ENCODE measurements at regions not wholly inside any gene's neighbourhood (a gene's known extent, or its start where the extent isn't known, plus 50 kb on each side); places are given as distances from the start of the nearest gene placed in this dataset.

DNA sequence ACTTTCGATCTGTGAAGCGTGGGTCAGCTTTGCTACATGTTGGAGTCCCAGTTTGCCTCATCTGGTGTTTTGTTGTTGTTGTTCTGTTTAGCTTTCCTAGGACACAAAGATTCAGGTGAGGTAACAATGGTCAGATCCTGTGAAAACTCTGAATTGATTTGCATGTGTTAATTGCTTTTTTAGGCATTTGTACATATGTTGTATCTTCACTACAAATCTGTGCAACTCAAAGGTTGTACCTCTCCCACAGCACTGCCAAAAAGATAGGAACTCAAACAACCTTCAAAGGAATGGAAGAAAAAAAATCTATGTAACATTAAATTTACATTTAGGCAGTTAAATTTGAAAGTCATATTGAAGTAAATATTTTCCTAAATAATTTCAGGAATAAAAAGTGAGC, 518.5 kb upstream of the TENM4 start (continued):
- TF ChIP-seq, protein P1, sequence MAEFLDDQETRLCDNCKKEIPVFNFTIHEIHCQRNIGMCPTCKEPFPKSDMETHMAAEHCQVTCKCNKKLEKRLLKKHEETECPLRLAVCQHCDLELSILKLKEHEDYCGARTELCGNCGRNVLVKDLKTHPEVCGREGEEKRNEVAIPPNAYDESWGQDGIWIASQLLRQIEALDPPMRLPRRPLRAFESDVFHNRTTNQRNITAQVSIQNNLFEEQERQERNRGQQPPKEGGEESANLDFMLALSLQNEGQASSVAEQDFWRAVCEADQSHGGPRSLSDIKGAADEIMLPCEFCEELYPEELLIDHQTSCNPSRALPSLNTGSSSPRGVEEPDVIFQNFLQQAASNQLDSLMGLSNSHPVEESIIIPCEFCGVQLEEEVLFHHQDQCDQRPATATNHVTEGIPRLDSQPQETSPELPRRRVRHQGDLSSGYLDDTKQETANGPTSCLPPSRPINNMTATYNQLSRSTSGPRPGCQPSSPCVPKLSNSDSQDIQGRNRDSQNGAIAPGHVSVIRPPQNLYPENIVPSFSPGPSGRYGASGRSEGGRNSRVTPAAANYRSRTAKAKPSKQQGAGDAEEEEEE (CRISPR knock-in tag; IDR thresholded peaks at IDR 0.05; ENCODE audit: borderline replicate concordance), result no peak

DNA sequence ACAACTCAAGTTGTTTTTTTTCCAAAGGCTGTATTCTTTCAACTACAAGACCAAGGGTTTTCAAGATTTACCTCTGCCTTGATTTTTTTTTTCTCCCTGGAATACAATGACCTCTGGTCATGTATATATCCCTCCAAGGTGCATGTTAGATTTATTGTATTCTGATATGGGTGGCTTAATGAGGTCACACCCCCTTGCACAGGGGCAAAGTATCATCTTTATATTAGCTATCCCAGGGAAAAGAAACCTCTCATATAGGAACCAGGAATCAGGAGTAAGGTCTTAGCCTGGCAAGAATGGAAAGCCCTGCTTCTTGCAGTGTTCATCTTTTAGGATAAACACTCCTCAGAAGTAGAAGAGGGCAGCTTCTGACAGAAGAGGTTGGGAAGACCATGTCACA, 516.9 kb upstream of the TENM4 start:
- Histone ChIP-seq H3K79me2 (ENCODE audit: insufficient read depth, low read length) (no peaks in the 10 kb centered on the region), H4K20me1 (ENCODE audit: insufficient read depth, low read length) (no peaks in the 10 kb centered on the region), H3K4me2 (ENCODE audit: low read depth, low read length) (no peak overlapping the region), H3K36me3 (replicated peaks in 1 of 2; ENCODE audit: control insufficient read depth in 1 of 2, insufficient read depth in 2 of 2, low read length in 2 of 2) (no peaks in the 10 kb centered on the region), H2AFZ (ENCODE audit: low read length) (no peak overlapping the region), H3K27ac (ENCODE audit: extremely low read length, insufficient read depth, low read length) (no peak overlapping the region), H3K4me1 (ENCODE audit: insufficient read depth, low read length) (no peaks in the 10 kb centered on the region), H3K27me3 (ENCODE audit: control insufficient read depth in 1 of 2, insufficient read depth in 2 of 2, low read length in 2 of 2) (no peaks in the 10 kb centered on the region), H3K9me3 (ENCODE audit: low read length) (peaks cover 40% of the 10 kb centered on the region), H3K4me3 (replicated peaks in 1 of 3; ENCODE audit: insufficient read depth in 1 of 3, low read depth in 2 of 3, low read length in 3 of 3) (no peak overlapping the region), H3K9ac (ENCODE audit: insufficient read depth, low read depth, low read length) (no peak overlapping the region)
- ATAC-seq (no peak), FAIRE-seq (no peak), DNase-seq (ENCODE audit: low spot score) (no peak)
- intact Hi-C loops (cut with micrococcal nuclease; ENCODE audit: unreplicated experiment), result no loop called here
- ChIA-PET POLR2A (no interaction called here), CTCF (ENCODE audit: low intra/inter-chr PET ratio, low total read pairs) (no interaction called here)
- TF ChIP-seq ZFP37 (CRISPR knock-in tag; IDR thresholded peaks at IDR 0.05; ENCODE audit: borderline replicate concordance) (no peak), ZNF256 (CRISPR knock-in tag; conservative IDR thresholded peaks at IDR 0.05) (no peak), MBNL3 (CRISPR knock-in tag; conservative IDR thresholded peaks at IDR 0.05) (no peak), FOSL1 (CRISPR knock-in tag; IDR thresholded peaks at IDR 0.05; ENCODE audit: borderline replicate concordance) (no peak), GATAD1 (CRISPR knock-in tag; IDR thresholded peaks at IDR 0.05) (no peak), ZNF878 (CRISPR knock-in tag; IDR thresholded peaks at IDR 0.05) (no peak), MATR3 (CRISPR knock-in tag; IDR thresholded peaks at IDR 0.05) (no peak), ZNF709 (CRISPR knock-in tag; IDR thresholded peaks at IDR 0.05) (no peak), ZNF552 (CRISPR knock-in tag; IDR thresholded peaks at IDR 0.05; ENCODE audit: borderline replicate concordance) (no peak), MXI1 (IDR thresholded peaks at IDR 0.05; ENCODE audit: borderline replicate concordance, low read depth, low read length) (no peak), EZH2 (conservative IDR thresholded peaks at IDR 0.05; ENCODE audit: low read depth, low read length) (no peak), ZNF317 (CRISPR knock-in tag; IDR thresholded peaks at IDR 0.05) (no peak), ZSCAN31 (CRISPR knock-in tag; IDR thresholded peaks at IDR 0.05; ENCODE audit: low read depth) (no peak)
- TF ChIP-seq, protein P2, sequence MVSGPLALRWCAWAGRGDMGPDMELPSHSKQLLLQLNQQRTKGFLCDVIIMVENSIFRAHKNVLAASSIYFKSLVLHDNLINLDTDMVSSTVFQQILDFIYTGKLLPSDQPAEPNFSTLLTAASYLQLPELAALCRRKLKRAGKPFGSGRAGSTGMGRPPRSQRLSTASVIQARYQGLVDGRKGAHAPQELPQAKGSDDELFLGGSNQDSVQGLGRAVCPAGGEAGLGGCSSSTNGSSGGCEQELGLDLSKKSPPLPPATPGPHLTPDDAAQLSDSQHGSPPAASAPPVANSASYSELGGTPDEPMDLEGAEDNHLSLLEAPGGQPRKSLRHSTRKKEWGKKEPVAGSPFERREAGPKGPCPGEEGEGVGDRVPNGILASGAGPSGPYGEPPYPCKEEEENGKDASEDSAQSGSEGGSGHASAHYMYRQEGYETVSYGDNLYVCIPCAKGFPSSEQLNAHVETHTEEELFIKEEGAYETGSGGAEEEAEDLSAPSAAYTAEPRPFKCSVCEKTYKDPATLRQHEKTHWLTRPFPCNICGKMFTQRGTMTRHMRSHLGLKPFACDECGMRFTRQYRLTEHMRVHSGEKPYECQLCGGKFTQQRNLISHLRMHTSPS (CRISPR knock-in tag; IDR thresholded peaks at IDR 0.05; ENCODE audit: low read depth), result no peak
- TF ChIP-seq, protein P3, sequence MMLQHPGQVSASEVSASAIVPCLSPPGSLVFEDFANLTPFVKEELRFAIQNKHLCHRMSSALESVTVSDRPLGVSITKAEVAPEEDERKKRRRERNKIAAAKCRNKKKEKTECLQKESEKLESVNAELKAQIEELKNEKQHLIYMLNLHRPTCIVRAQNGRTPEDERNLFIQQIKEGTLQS (CRISPR knock-in tag; IDR thresholded peaks at IDR 0.05), result no peak
- TF ChIP-seq, protein P4, sequence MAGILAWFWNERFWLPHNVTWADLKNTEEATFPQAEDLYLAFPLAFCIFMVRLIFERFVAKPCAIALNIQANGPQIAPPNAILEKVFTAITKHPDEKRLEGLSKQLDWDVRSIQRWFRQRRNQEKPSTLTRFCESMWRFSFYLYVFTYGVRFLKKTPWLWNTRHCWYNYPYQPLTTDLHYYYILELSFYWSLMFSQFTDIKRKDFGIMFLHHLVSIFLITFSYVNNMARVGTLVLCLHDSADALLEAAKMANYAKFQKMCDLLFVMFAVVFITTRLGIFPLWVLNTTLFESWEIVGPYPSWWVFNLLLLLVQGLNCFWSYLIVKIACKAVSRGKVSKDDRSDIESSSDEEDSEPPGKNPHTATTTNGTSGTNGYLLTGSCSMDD (CRISPR knock-in tag; IDR thresholded peaks at IDR 0.05), result no peak
- no TSS peak for BruUV-seq (replicated peaks)
- in situ Hi-C loops (cut with HindIII; ENCODE audit: extremely low pct_ligation_motif_present, low pct_unique_long_range_greater_than_20kb), result no loop called here
